ENCODE measurements at regions not wholly inside any gene's neighbourhood (a gene's known extent, or its start where the extent isn't known, plus 50 kb on each side); places are given as distances from the start of the nearest gene placed in this dataset.
A peak's percentile ranks its signal among the peaks of the same experiment; 100 is the strongest.

DNA sequence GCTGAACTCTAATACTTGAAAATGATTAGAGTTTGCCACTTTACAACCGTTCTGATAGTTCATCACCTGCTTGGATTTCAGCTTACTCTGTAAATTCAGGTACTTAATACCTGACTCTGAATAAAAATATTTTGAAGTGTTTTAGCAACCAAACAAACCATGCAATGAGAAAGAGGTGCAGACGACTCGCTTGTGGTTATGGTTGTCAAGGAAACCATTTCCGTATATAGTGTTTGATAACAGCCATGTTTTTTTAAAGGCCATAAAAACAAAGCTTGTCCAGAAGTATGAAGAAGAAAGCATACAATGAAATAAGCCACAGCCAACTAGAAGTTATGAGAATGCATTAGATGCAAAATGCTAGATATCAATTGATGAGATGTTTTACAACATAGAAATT, 167.2 kb upstream of the HMCN1 start:
- DNase-seq (peak; percentile 78), ATAC-seq (ENCODE audit: low read depth in 2 of 2) (peak; percentile 95 to 96)
- peak overlapping the region in 7 of 8 donors; percentile 28 to 70 (median 61) for H3K4me3 Mint-ChIP-seq
- peaks cover 0 to 2% (median 0%) of the 10 kb centered on the region in 7 donors for H3K9me3 Mint-ChIP-seq
- peaks cover 16 to 29% (median 25%) of the 10 kb centered on the region in 3 donors for H3K4me1 Mint-ChIP-seq
- H3K27ac Mint-ChIP-seq, result peak overlapping the region; percentile 84 to 99 (median 94)
- no peaks in the 10 kb centered on the region for H3K27me3 Mint-ChIP-seq
- no peaks in the 10 kb centered on the region for H3K36me3 Mint-ChIP-seq

- H3K4me1 Mint-ChIP-seq, result peaks cover 26 to 45% (median 42%) of the 10 kb centered on the region in 3 donors
These were observed 168.9 kb upstream of the HMCN1 start for GRCh38 chr1:185565302-185565701.

GRCh38 chr1:185564816-185565215, 169.4 kb upstream of the HMCN1 start:
- peaks cover 29 to 49% (median 46%) of the 10 kb centered on the region in 3 donors for H3K4me1 Mint-ChIP-seq
- peaks cover 0 to 2% (median 0%) of the 10 kb centered on the region in 7 donors for H3K9me3 Mint-ChIP-seq
- H3K36me3 Mint-ChIP-seq, result no peaks in the 10 kb centered on the region
- ATAC-seq (ENCODE audit: low read depth in 2 of 2), result no peak
- H3K27me3 Mint-ChIP-seq, result no peaks in the 10 kb centered on the region
- peak overlapping the region in 1 of 8 donors; percentile 70 for H3K4me3 Mint-ChIP-seq
- H3K27ac Mint-ChIP-seq, result peak overlapping the region in 5 of 6 donors; percentile 21 to 98 (median 80)
- no peak for DNase-seq

More at GRCh38 chr1:185565302-185565701, 168.9 kb upstream of the HMCN1 start:
- Mint-ChIP-seq H3K27ac (peak overlapping the region in 4 of 6 donors; percentile 72 to 99 (median 94)), H3K4me3 (no peak overlapping the region), H3K27me3 (no peaks in the 10 kb centered on the region), H3K36me3 (no peaks in the 10 kb centered on the region), H3K9me3 (peaks cover 0 to 2% (median 0%) of the 10 kb centered on the region in 7 donors)
- ATAC-seq (ENCODE audit: low read depth in 2 of 2) (no peak), DNase-seq (no peak)

DNA sequence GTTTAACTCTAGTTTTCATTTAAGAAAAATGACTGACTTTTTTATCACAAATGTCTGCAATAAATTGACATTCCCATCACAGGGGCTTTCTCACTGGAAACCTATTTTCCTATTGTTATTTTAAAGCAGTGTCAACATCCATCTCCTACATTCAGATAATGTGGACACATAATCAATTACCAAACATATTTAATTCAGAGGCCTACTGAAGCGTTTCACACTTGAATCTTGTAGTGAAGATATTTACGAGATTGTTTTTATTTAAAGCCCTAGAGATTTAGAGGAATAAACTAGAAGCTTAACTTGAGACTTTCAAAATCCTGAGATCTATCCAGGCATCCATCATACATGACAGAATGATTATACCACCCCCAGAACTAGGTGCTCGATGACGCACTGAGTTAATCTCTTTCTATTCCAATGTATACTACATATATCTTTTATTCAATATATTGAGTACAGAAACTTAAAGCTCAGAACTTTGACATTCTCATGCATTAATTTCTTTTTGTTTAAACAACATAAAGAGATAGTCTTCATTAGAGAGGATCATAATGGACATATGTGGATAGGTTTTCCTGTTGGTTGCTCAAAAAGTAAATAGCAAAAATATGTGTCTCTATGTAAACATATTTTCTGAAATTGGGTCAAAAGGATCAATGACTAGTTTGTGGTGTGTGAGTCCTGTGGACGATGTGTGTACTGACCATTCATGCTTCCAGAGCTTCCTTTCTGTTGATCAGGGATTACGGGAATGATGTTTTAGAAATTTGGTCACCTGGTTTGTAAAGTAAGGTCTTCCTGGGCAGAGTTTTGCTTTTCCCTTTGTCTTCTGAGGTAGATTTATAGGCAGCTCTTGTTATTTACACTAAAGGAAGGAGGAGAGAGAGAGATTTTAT, 171.5 kb upstream of the HMCN1 start:
- DNase-seq (no peak), ATAC-seq (ENCODE audit: low read depth in 2 of 2) (no peak)
- no peak overlapping the region for H3K4me3 Mint-ChIP-seq
- H3K36me3 Mint-ChIP-seq, result no peaks in the 10 kb centered on the region
- no peaks in the 10 kb centered on the region for H3K27me3 Mint-ChIP-seq
- peaks cover 0 to 2% (median 0%) of the 10 kb centered on the region in 7 donors for H3K9me3 Mint-ChIP-seq
- H3K4me1 Mint-ChIP-seq, result peaks cover 30 to 45% (median 44%) of the 10 kb centered on the region in 3 donors
- peak overlapping the region in 3 of 6 donors; percentile 7 to 37 (median 35) for H3K27ac Mint-ChIP-seq

DNA sequence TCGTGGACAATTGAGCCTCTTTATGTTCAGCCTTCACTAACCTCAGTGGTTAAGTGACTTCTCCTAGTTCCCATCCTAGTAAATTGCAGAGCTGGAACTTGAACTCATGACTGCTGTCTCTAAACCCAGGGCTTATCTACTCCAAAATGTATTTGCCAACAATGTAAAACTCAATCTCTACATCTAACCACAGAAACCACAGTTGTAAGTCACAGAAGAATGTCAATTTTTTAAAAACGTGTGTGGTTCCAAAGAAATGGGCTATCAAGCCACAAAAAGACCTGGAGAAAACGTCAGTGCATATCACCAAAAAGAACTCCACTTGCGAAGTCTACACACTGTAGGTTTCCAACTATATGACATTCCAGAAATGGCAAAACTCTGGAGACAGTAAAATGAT, 172.6 kb upstream of the HMCN1 start:
- Mint-ChIP-seq H3K27ac (peak overlapping the region in 5 of 6 donors; percentile 14 to 58 (median 27)), H3K27me3 (peaks cover 0 to 3% (median 0%) of the 10 kb centered on the region in 3 donors), H3K9me3 (peaks cover 0 to 2% (median 0%) of the 10 kb centered on the region in 7 donors), H3K4me1 (peaks cover 19 to 34% (median 33%) of the 10 kb centered on the region in 3 donors), H3K36me3 (no peaks in the 10 kb centered on the region), H3K4me3 (no peak overlapping the region)
- no peak for DNase-seq
- ATAC-seq (ENCODE audit: low read depth in 2 of 2), result no peak

- Mint-ChIP-seq H3K9me3 (peaks cover 0 to 2% (median 0%) of the 10 kb centered on the region in 7 donors), H3K4me1 (peaks cover 14 to 25% (median 24%) of the 10 kb centered on the region in 3 donors), H3K27me3 (peaks cover 0 to 4% (median 0%) of the 10 kb centered on the region in 3 donors), H3K27ac (peak overlapping the region in 4 of 6 donors; percentile 14 to 58 (median 36)), H3K4me3 (no peak overlapping the region), H3K36me3 (no peaks in the 10 kb centered on the region)
- ATAC-seq (ENCODE audit: low read depth in 2 of 2) (no peak), DNase-seq (no peak)
These were observed 173.4 kb upstream of the HMCN1 start for GRCh38 chr1:185560760-185561159.

- Mint-ChIP-seq H3K9me3 (peaks cover 0 to 2% (median 0%) of the 10 kb centered on the region in 7 donors), H3K27me3 (peaks cover 0 to 4% (median 0%) of the 10 kb centered on the region in 3 donors), H3K4me1 (peaks cover 14 to 24% (median 23%) of the 10 kb centered on the region in 3 donors), H3K36me3 (no peaks in the 10 kb centered on the region), H3K4me3 (peak overlapping the region in 1 of 8 donors; percentile 25), H3K27ac (peak overlapping the region in 3 of 6 donors; percentile 14 to 78 (median 35))
- ATAC-seq (ENCODE audit: low read depth in 2 of 2) (peak; percentile 67 to 76), DNase-seq (peak; percentile 10)
These were observed 174.4 kb upstream of the HMCN1 start for GRCh38 chr1:185559684-185560331.

DNA sequence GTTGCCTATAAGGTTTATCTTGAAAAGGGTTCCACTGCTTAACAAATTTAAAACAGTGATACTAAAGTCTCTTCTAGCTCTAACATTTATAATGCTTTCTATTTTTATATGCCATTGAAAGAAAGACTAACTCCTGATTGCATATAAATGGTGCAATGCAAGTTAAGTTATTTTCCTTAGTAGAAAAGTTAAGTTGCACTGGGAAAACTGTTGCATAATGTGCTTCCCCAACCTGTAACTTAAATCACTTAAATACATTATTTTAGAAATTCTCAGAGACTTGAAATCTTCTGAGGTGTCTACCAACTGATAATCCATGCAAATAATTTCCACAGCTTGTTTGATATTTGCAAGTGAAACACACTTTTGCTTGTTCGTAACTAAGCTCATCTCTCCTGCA, 175.0 kb upstream of the HMCN1 start:
- peaks cover 14 to 24% (median 23%) of the 10 kb centered on the region in 3 donors for H3K4me1 Mint-ChIP-seq
- H3K36me3 Mint-ChIP-seq, result no peaks in the 10 kb centered on the region
- H3K27ac Mint-ChIP-seq, result no peak overlapping the region
- ATAC-seq (ENCODE audit: low read depth in 2 of 2), result no peak
- H3K9me3 Mint-ChIP-seq, result no peaks in the 10 kb centered on the region
- peaks cover 0 to 4% (median 0%) of the 10 kb centered on the region in 3 donors for H3K27me3 Mint-ChIP-seq
- no peak for DNase-seq
- no peak overlapping the region for H3K4me3 Mint-ChIP-seq

DNA sequence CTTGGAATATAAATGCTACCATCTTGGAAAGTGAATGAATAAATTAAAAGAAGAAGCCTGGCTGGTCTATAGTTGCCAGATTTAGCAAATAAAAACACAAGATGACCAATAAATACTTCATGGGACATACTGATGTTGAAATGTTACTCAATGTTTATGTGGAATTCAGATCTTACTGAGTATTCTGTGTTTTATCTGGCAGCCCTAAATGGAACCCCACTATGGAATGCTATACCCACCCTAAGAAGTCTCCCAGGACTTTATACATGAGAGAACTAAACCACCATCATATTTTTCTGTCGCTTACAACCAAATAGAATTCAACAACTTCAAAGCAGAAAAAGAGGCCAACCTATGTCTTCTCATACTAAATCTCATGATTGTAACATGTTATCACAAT, 177.6 kb upstream of the HMCN1 start:
- H3K36me3 Mint-ChIP-seq, result no peaks in the 10 kb centered on the region
- peaks cover 0 to 5% (median 4%) of the 10 kb centered on the region in 3 donors for H3K27me3 Mint-ChIP-seq
- H3K4me3 Mint-ChIP-seq, result no peak overlapping the region
- H3K9me3 Mint-ChIP-seq, result peaks cover 0 to 6% (median 0%) of the 10 kb centered on the region in 7 donors
- DNase-seq (no peak), ATAC-seq (ENCODE audit: low read depth in 2 of 2) (no peak)
- H3K4me1 Mint-ChIP-seq, result peaks cover 14 to 20% (median 20%) of the 10 kb centered on the region in 3 donors
- peak overlapping the region in 1 of 6 donors; percentile 17 for H3K27ac Mint-ChIP-seq

- no peak for DNase-seq
- Mint-ChIP-seq H3K4me1 (peaks cover 7 to 12% (median 12%) of the 10 kb centered on the region in 3 donors), H3K9me3 (peaks cover 0 to 9% (median 0%) of the 10 kb centered on the region in 7 donors), H3K36me3 (no peaks in the 10 kb centered on the region), H3K27ac (peak overlapping the region in 1 of 6 donors; percentile 51), H3K4me3 (no peak overlapping the region), H3K27me3 (peaks cover 0 to 5% (median 4%) of the 10 kb centered on the region in 3 donors)
- no peak for ATAC-seq (ENCODE audit: low read depth in 2 of 2)
These were observed 178.4 kb upstream of the HMCN1 start for GRCh38 chr1:185555743-185556142.

- no peaks in the 10 kb centered on the region for H3K4me1 Mint-ChIP-seq
- no peaks in the 10 kb centered on the region for H3K36me3 Mint-ChIP-seq
- DNase-seq (no peak), ATAC-seq (ENCODE audit: low read depth in 2 of 2) (peak in 1 of 2 donors; percentile 25)
- no peak overlapping the region for H3K4me3 Mint-ChIP-seq
- H3K27ac Mint-ChIP-seq, result peak overlapping the region in 1 of 6 donors; percentile 63
- H3K9me3 Mint-ChIP-seq, result peaks cover 0 to 9% (median 0%) of the 10 kb centered on the region in 7 donors
- peaks cover 0 to 11% (median 0%) of the 10 kb centered on the region in 3 donors for H3K27me3 Mint-ChIP-seq
These were observed 183.2 kb upstream of the HMCN1 start for GRCh38 chr1:185551008-185551407.

DNA sequence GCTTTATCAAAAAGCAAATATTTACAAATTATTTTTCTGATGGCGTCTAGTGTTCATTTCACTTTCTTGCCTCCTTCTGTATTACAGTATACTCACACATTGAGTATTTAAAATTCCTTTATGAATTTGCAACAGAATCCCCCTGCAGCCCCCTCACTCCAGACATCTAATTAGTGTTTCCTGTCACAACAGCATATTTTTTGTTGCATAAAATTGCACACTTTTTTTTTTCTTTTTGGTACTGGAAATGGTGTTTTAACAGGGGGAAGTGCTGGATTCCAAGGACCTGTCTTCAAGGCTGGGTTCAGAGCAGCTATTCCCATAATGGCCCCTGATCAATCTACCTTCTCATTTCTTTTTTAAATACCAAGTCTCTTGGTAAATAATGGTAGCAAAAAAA, 184.3 kb upstream of the HMCN1 start:
- H3K4me1 Mint-ChIP-seq, result no peaks in the 10 kb centered on the region
- peaks cover 0 to 9% (median 0%) of the 10 kb centered on the region in 7 donors for H3K9me3 Mint-ChIP-seq
- H3K4me3 Mint-ChIP-seq, result no peak overlapping the region
- DNase-seq, result no peak
- no peaks in the 10 kb centered on the region for H3K36me3 Mint-ChIP-seq
- ATAC-seq (ENCODE audit: low read depth in 2 of 2), result no peak
- H3K27me3 Mint-ChIP-seq, result peaks cover 0 to 11% (median 0%) of the 10 kb centered on the region in 3 donors
- H3K27ac Mint-ChIP-seq, result no peak overlapping the region

- Mint-ChIP-seq H3K4me1 (no peaks in the 10 kb centered on the region), H3K9me3 (peaks cover 0 to 2% (median 0%) of the 10 kb centered on the region in 7 donors), H3K27ac (peak overlapping the region in 2 of 6 donors; percentile 36 to 73), H3K4me3 (no peak overlapping the region), H3K27me3 (peaks cover 0 to 6% (median 4%) of the 10 kb centered on the region in 3 donors), H3K36me3 (no peaks in the 10 kb centered on the region)
- ATAC-seq (ENCODE audit: low read depth in 2 of 2) (no peak), DNase-seq (no peak)
These were observed 188.2 kb upstream of the HMCN1 start for GRCh38 chr1:185546029-185546428.

Data from naive B cell (primary cell).